Central memory CD8-positive, alpha-beta T cell (primary cell): ENCODE measurements at regions not wholly inside any gene's neighbourhood (a gene's known extent, or its start where the extent isn't known, plus 50 kb on each side); places are given as distances from the start of the nearest gene placed in this dataset.

Experiments used
- ATAC-seq: fragments of 150-1000 bp; cut with Tn5 transposase; replicated peaks from 2 replicates; pipeline ENCODE4 v1.10.0; 2022; ENCODE audit warnings: mild to moderate bottlenecking, moderate FRiP score, moderate number of reproducible peaks; ENCODE audit not compliant: poor library complexity, severe bottlenecking; ENCODE audit errors: extremely low read depth
- DNase-seq, 2 donors: peaks; one replicate each; pipeline ENCODE4 v3.0.0; 2021; ENCODE audit warnings: low spot score in 2 of 2
- H3K27ac Mint-ChIP-seq: one replicate; pipeline ENCODE4 v1.8.0; 2022; ENCODE audit warnings: low read depth, mild to moderate bottlenecking, moderate library complexity, mixed read lengths
- H3K27me3 Mint-ChIP-seq: one replicate; pipeline ENCODE4 v1.8.0; 2022; ENCODE audit warnings: mixed read lengths
- H3K36me3 Mint-ChIP-seq: one replicate; pipeline ENCODE4 v1.8.0; 2022; ENCODE audit warnings: mild to moderate bottlenecking, moderate library complexity, mixed read lengths; ENCODE audit not compliant: insufficient read depth
- H3K4me1 Mint-ChIP-seq: one replicate; pipeline ENCODE4 v1.8.0; 2022; ENCODE audit warnings: mixed read lengths
- H3K4me3 Mint-ChIP-seq: one replicate; pipeline ENCODE4 v1.8.0; 2022; ENCODE audit warnings: mild to moderate bottlenecking, moderate library complexity, mixed read lengths
- H3K9me3 Mint-ChIP-seq: one replicate; pipeline ENCODE4 v1.8.0; 2022; ENCODE audit warnings: mixed read lengths

DNA sequence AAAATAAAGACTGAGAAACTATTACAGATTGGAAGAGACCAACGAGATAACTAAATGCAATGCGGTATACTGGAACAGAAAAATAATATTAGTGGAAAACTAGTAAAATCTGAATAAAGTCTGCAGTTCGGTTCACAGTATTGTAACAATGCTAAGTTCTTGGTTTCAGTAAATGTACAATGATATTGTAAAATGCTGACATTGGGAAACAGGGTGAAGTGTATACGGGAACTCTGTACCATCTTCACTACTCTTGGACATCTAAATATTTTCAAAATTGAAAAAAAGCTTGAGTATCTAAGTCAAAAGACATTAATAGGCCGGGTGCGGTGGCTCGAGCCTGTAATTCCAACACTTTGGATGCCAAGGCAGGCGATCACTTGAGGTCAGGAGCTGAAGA, 120.9 kb upstream of the KCNMB2 start:
- ATAC-seq = no peak
- no peak overlapping the region for H3K4me3 Mint-ChIP-seq
- H3K4me1 Mint-ChIP-seq = no peaks in the 10 kb centered on the region
- H3K36me3 Mint-ChIP-seq = no peaks in the 10 kb centered on the region
- peaks cover 30% of the 10 kb centered on the region for H3K27me3 Mint-ChIP-seq
- DNase-seq = no peak
- no peak overlapping the region for H3K27ac Mint-ChIP-seq
- H3K9me3 Mint-ChIP-seq = no peaks in the 10 kb centered on the region

DNA sequence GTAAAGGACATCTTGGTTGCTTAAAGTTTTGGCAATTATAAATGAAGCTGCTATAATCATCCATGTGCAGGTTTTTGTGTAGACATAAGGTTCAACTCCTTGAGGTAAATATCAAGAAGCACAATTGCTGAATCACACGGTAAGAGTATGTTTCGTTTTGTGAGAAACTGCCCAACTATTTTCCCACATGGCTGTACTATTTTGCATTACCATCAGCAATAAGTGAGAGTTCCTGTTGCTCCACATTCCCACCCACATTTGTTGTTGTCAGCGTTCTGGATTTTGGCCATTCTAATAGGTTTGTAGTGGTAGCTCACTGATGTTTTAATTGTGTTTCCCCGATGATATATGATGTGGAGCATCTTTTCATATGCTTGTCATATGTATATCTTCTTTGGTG, 118.5 kb upstream of the KCNMB2 start:
- no peak overlapping the region for H3K4me3 Mint-ChIP-seq
- ATAC-seq = no peak
- no peaks in the 10 kb centered on the region for H3K9me3 Mint-ChIP-seq
- no peaks in the 10 kb centered on the region for H3K4me1 Mint-ChIP-seq
- H3K36me3 Mint-ChIP-seq = no peaks in the 10 kb centered on the region
- DNase-seq = no peak
- H3K27ac Mint-ChIP-seq = no peak overlapping the region
- peaks cover 12% of the 10 kb centered on the region for H3K27me3 Mint-ChIP-seq

DNA sequence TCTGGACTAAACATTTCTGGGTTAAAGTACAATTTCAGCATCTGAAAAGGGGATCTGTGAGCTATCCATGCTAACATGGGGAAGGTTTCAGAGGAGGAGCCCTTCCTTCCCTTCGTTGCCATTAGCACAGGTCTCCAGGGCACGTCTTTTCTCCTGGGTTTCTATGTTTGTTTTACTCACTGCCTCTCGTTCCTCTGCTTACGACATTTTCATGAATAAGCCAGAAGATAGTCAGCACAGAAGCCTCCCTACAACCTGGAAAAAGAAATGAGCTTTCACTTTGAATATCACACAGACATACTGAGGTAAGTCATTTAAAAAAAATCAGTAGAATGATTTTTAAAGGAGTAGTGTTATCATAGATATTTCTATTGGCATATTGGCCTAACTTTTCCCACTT, 117.2 kb upstream of the KCNMB2 start:
- Mint-ChIP-seq H3K27ac (no peak overlapping the region), H3K27me3 (no peaks in the 10 kb centered on the region), H3K9me3 (no peaks in the 10 kb centered on the region), H3K4me3 (no peak overlapping the region), H3K36me3 (no peaks in the 10 kb centered on the region), H3K4me1 (no peaks in the 10 kb centered on the region)
- DNase-seq = no peak
- ATAC-seq = no peak

DNA sequence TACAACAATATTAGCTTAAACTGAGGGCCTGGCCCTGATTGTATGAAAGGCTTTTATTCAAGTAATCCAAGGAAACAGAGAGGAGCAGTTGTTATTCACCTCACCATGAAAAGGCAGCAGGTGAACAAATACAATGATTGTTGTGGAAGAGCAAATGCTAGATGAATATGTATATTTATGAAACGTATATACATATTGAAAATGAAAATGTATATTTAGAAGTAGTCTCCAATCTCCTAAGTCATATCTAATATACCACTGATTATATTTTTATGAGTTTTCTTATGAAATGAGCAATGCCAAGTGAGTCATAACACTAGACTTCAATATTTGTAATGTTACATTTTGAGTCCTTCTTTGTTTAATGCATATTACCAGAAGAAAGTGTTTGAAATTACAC, 116.2 kb upstream of the KCNMB2 start:
- Mint-ChIP-seq H3K4me3 (no peak overlapping the region), H3K27ac (no peak overlapping the region), H3K9me3 (no peaks in the 10 kb centered on the region), H3K36me3 (no peaks in the 10 kb centered on the region), H3K4me1 (no peaks in the 10 kb centered on the region), H3K27me3 (peaks cover 2% of the 10 kb centered on the region)
- ATAC-seq (no peak), DNase-seq (no peak)

DNA sequence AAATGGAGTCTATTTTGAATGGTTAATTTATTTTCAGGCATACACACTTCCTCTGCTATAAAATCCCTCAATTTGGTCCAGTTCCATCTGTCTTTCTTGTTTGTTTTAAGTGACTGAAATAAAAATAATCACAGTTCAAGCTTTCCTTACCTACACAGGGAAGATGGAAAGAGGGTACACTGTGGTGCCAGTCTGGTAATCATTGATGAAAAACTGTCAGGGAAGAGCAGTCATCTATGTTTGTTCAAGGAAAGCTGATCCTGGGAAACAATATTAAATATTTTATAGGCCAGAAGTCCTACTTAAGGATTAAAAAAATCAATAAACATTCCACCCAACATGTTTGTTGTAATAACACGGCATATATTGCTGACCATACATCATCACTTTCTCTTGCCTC, 115.2 kb upstream of the KCNMB2 start:
- Mint-ChIP-seq H3K4me1 (no peaks in the 10 kb centered on the region), H3K36me3 (no peaks in the 10 kb centered on the region), H3K9me3 (no peaks in the 10 kb centered on the region), H3K27me3 (peaks cover 13% of the 10 kb centered on the region), H3K4me3 (no peak overlapping the region), H3K27ac (no peak overlapping the region)
- DNase-seq = no peak
- ATAC-seq = no peak

DNA sequence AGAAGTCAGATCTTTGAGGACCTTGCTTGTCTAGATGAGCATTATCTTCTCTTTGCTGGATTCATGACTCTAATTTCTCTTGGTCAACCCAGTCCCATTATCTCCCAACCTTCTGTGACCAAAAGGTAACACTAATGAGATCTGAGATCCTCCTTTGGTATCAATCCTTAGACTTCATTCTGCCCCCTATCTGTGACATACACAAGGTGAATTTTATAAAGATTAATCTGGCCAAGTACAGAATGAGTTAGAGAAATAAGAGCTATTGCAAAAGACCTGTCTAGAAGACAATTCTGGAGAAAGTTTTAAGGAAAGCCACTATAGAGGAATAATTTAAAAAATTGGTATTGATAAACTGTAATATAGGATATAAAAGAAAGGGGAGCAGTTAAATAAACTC, 113.8 kb upstream of the KCNMB2 start:
- no peak overlapping the region for H3K27ac Mint-ChIP-seq
- H3K36me3 Mint-ChIP-seq = no peaks in the 10 kb centered on the region
- ATAC-seq (no peak), DNase-seq (no peak)
- H3K27me3 Mint-ChIP-seq = peaks cover 26% of the 10 kb centered on the region
- no peak overlapping the region for H3K4me3 Mint-ChIP-seq
- H3K9me3 Mint-ChIP-seq = no peaks in the 10 kb centered on the region
- H3K4me1 Mint-ChIP-seq = no peaks in the 10 kb centered on the region

DNA sequence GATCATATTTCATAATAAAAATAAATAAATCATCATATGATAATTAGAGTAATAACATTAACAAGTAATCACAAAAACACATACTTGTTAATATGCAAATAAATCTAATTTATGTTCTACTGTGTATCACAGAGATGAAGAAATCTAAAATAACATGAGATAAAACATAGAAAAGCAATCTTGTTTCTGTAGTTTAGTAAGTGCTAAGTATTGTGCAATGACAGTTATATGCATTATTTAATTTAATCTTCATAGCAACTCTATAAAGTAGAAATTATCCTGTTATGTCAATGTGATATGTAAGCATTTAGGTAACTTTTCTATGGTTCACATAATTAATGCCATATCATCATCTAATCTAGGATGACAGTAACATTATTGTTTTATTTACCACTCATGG, 108.2 kb upstream of the KCNMB2 start:
- H3K27me3 Mint-ChIP-seq = peaks cover 38% of the 10 kb centered on the region
- H3K27ac Mint-ChIP-seq = no peak overlapping the region
- no peak overlapping the region for H3K4me3 Mint-ChIP-seq
- no peaks in the 10 kb centered on the region for H3K9me3 Mint-ChIP-seq
- H3K4me1 Mint-ChIP-seq = no peaks in the 10 kb centered on the region
- no peaks in the 10 kb centered on the region for H3K36me3 Mint-ChIP-seq
- ATAC-seq (no peak), DNase-seq (no peak)

DNA sequence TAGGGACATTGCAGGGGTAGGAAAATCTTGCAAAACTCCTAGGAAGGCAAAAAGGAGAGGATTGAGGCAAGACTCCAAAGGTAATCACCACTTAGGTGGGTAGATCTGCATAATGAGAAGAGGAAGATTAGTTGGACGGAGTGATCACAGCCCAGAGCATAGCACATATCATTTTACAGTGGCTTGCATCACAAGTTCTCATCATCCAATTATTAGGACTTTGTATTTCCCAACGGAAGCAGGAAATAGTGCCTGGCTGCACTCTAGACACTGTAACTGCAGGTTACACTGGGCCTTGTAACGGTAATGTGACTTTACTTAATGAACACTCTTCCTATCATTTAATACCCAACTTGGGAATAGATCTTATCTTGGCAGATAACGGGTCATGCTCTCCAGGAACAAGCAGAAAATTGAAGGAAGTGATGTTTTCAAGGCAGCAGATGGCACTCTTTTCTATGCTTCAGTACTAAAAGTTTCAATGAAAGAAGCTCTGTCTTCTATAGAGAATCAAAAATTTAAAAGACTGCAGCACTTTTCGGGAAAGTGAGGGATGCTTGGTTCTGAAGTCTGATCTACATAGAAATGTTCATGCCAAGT, 101.9 kb upstream of the KCNMB2 start:
- no peak overlapping the region for H3K27ac Mint-ChIP-seq
- no peak for ATAC-seq
- no peaks in the 10 kb centered on the region for H3K36me3 Mint-ChIP-seq
- no peaks in the 10 kb centered on the region for H3K9me3 Mint-ChIP-seq
- peaks cover 23% of the 10 kb centered on the region for H3K27me3 Mint-ChIP-seq
- H3K4me1 Mint-ChIP-seq = no peaks in the 10 kb centered on the region
- DNase-seq = no peak
- H3K4me3 Mint-ChIP-seq = no peak overlapping the region

DNA sequence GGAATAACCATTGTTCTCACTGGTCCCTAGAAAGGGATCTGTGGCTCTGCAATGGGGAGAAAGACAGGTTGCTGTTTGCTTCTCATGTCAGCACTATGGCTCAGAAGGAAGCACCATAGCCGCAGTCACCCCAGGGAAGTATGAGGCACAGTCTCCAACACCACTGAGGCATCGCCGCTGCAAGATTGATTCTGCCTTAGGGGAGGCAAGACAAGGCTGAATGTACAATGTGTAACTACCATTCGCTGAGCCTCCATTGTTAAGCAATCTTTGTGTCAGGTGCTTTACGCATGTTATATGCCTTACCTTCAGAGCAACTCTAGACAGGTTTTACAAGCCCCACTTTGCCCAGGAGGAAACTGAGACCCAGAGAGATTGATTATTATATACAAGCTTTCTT, 100.7 kb upstream of the KCNMB2 start:
- H3K4me1 Mint-ChIP-seq = no peaks in the 10 kb centered on the region
- no peak overlapping the region for H3K4me3 Mint-ChIP-seq
- DNase-seq (no peak), ATAC-seq (no peak)
- no peaks in the 10 kb centered on the region for H3K9me3 Mint-ChIP-seq
- H3K27me3 Mint-ChIP-seq = peaks cover 23% of the 10 kb centered on the region
- no peak overlapping the region for H3K27ac Mint-ChIP-seq
- no peaks in the 10 kb centered on the region for H3K36me3 Mint-ChIP-seq

DNA sequence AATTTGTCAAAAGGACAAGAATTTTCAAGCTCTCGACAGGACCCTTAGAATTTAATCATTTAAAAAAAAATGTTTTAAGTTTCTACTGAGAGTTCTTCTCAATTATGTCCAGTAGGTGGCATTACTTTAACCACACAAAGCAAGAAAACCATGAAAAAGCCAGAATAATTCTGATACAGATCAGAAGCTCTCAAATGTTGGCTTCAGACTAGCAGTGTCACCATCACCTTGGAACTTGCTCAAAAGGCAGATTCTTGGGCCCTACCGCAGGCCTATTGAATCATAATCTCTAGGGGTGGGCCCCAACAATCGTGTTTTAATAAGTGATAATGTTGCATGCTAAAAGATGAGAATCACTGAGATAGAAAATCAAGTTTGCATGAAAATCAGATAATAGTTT, 99.5 kb upstream of the KCNMB2 start:
- no peaks in the 10 kb centered on the region for H3K9me3 Mint-ChIP-seq
- no peaks in the 10 kb centered on the region for H3K36me3 Mint-ChIP-seq
- DNase-seq (no peak), ATAC-seq (no peak)
- H3K4me1 Mint-ChIP-seq = no peaks in the 10 kb centered on the region
- no peak overlapping the region for H3K27ac Mint-ChIP-seq
- H3K27me3 Mint-ChIP-seq = peaks cover 23% of the 10 kb centered on the region
- no peak overlapping the region for H3K4me3 Mint-ChIP-seq

DNA sequence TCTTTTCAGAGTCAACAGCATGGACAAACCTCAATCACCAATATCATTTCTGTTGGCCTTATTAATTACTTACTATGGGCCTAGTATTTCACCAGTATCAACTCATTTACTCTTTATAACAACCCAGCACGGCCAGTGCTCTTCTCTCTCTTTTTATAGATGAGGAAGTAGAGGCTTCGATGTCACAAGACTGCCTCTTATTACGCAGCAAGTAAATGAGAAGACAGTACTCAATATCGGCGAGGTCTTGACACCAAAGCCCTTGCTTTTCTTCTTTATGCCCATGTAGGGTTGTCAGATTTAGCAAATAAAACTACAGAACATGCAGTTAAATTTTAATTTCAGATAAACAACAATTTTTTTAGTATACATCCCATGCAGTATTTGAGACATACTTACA, 99.0 kb upstream of the KCNMB2 start:
- H3K9me3 Mint-ChIP-seq = no peaks in the 10 kb centered on the region
- ATAC-seq = no peak
- no peaks in the 10 kb centered on the region for H3K36me3 Mint-ChIP-seq
- no peak for DNase-seq
- H3K4me3 Mint-ChIP-seq = no peak overlapping the region
- no peaks in the 10 kb centered on the region for H3K4me1 Mint-ChIP-seq
- no peak overlapping the region for H3K27ac Mint-ChIP-seq
- H3K27me3 Mint-ChIP-seq = peaks cover 22% of the 10 kb centered on the region

DNA sequence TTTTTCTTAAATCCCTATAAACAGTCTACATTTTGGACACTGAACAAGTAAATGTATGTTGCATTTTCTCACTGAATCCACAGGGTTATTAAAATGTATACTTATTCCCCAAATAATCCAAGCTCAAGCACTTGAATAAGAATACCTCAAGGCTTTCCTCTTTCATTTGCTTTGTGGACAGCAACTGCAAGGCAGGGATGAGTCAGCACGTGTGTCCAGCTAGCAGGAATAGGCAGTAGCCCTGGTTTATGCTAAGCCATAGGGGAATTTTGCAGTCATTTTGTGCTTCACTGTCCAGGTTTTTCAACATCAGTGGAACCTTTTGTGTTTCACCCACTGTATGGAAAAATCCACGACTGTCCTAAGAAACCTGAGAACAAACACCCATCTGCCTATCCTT, 96.7 kb upstream of the KCNMB2 start:
- Mint-ChIP-seq H3K4me1 (no peaks in the 10 kb centered on the region), H3K36me3 (no peaks in the 10 kb centered on the region), H3K27me3 (no peaks in the 10 kb centered on the region), H3K27ac (no peak overlapping the region), H3K9me3 (no peaks in the 10 kb centered on the region), H3K4me3 (no peak overlapping the region)
- DNase-seq = no peak
- ATAC-seq = no peak

DNA sequence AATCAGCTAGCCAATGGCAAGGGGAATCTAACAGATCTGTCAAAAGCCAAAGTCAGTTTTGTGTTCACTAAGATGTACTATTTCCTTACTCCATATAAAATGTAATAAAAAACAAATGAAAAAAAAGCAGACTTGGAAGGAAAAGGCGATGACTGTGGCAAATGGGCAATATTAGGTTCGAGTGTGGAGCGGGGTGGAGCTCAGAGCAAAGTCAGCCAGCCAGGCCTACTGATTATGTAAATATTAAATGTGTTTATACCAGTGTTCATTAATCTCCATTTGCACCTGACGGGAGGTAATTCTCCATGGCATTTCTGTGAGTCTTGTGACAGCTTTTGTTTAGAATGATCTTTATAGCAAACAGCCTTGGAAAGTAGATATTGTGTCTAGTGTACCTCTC, 96.2 kb upstream of the KCNMB2 start:
- H3K4me1 Mint-ChIP-seq = no peaks in the 10 kb centered on the region
- no peaks in the 10 kb centered on the region for H3K36me3 Mint-ChIP-seq
- DNase-seq = no peak
- no peak overlapping the region for H3K27ac Mint-ChIP-seq
- H3K27me3 Mint-ChIP-seq = no peaks in the 10 kb centered on the region
- no peaks in the 10 kb centered on the region for H3K9me3 Mint-ChIP-seq
- no peak for ATAC-seq
- H3K4me3 Mint-ChIP-seq = no peak overlapping the region

DNA sequence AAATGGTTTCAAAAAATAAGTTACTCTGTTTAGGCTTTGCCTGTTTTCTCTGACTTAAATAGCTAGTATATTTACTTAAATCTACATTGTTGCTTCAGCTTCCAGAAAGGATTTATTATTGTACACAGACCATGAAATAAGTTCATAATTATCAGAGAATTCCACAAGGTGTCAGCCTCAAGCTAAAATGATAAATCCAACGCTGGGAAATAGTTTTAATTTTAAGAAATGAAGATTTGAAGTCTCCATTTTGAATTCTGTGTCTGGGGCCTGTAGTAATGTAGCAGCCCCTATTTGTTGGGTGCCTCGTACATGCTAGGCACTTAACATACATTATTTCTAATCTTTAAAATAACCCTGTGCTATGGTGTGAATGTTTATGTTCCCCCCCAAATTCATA, 92.6 kb upstream of the KCNMB2 start:
- H3K27me3 Mint-ChIP-seq = peaks cover 7% of the 10 kb centered on the region
- ATAC-seq = no peak
- DNase-seq = no peak

More for the DNA sequence above, 92.6 kb upstream of the KCNMB2 start:
- H3K27ac Mint-ChIP-seq = no peak overlapping the region
- no peak overlapping the region for H3K4me3 Mint-ChIP-seq
- no peaks in the 10 kb centered on the region for H3K4me1 Mint-ChIP-seq
- no peaks in the 10 kb centered on the region for H3K36me3 Mint-ChIP-seq
- H3K9me3 Mint-ChIP-seq = no peaks in the 10 kb centered on the region
